Activated CD4-positive, alpha-beta T cell treated with anti-CD3 and anti-CD28 coated beads, Interleukin-2, Interleukin-4, amounts not matched to agents 100 ng/mL and 50 ng/mL, durations not matched to agents 16 hours and 8 hours (primary cell): ENCODE measurements at regions not wholly inside any gene's neighbourhood (a gene's known extent, or its start where the extent isn't known, plus 50 kb on each side); places are given as distances from the start of the nearest gene placed in this dataset.
A peak's percentile ranks its signal among the peaks of the same experiment; 100 is the strongest.

Experiments used
- DNase-seq: peaks from one replicate; pipeline ENCODE4 v3.0.0-alpha.2; 2020; ENCODE audit warnings: low spot score

- no peak for DNase-seq
Observed at GRCh38 chr9:22285066-22285465, 161.6 kb upstream of the DMRTA1 start.

- DNase-seq, result no peak
Observed at GRCh38 chr9:22286661-22287060, 160.0 kb upstream of the DMRTA1 start.

- DNase-seq, result no peak
Observed at GRCh38 chr9:22288661-22289060, 158.0 kb upstream of the DMRTA1 start.

- peak; percentile 4 for DNase-seq
Observed at GRCh38 chr9:22307013-22307711, 139.5 kb upstream of the DMRTA1 start.

- DNase-seq, result no peak
Observed at GRCh38 chr9:22308177-22308576, 138.4 kb upstream of the DMRTA1 start.

GRCh38 chr9:22316645-22317044 lies 130.0 kb upstream of the DMRTA1 start:
- no peak for DNase-seq

- DNase-seq, result no peak
Observed at GRCh38 chr9:22331533-22331932, 115.1 kb upstream of the DMRTA1 start.

GRCh38 chr9:22332202-22332601 lies 114.4 kb upstream of the DMRTA1 start:
- DNase-seq, result no peak

GRCh38 chr9:22337261-22337660 lies 109.4 kb upstream of the DMRTA1 start:
- no peak for DNase-seq

- no peak for DNase-seq
Observed at GRCh38 chr9:22342491-22343217, 104.0 kb upstream of the DMRTA1 start.

- DNase-seq, result no peak
Observed at GRCh38 chr9:22343218-22343611, 103.4 kb upstream of the DMRTA1 start.

- no peak for DNase-seq
Observed at GRCh38 chr9:22354699-22355384, 91.8 kb upstream of the DMRTA1 start.

- DNase-seq, result no peak
Observed at GRCh38 chr9:22356985-22357384, 89.6 kb upstream of the DMRTA1 start.

- DNase-seq, result no peak
Observed at GRCh38 chr9:22363421-22363887, 83.2 kb upstream of the DMRTA1 start.

GRCh38 chr9:22373636-22374035 lies 73.0 kb upstream of the DMRTA1 start:
- DNase-seq, result no peak

- DNase-seq, result no peak
Observed at GRCh38 chr9:22374051-22374450, 72.6 kb upstream of the DMRTA1 start.

- DNase-seq, result no peak
Observed at GRCh38 chr9:22379272-22379671, 67.4 kb upstream of the DMRTA1 start.

GRCh38 chr9:22381170-22381569 lies 65.5 kb upstream of the DMRTA1 start:
- DNase-seq, result no peak

- DNase-seq, result no peak
Observed at GRCh38 chr9:22382331-22382730, 64.3 kb upstream of the DMRTA1 start.

- no peak for DNase-seq
Observed at GRCh38 chr9:22383718-22384117, 62.9 kb upstream of the DMRTA1 start.

- no peak for DNase-seq
Observed at GRCh38 chr9:22389271-22389670, 57.4 kb upstream of the DMRTA1 start.

GRCh38 chr9:22392523-22392922 lies 54.1 kb upstream of the DMRTA1 start:
- no peak for DNase-seq

GRCh38 chr9:22395687-22396141 lies 50.9 kb upstream of the DMRTA1 start:
- no peak for DNase-seq
